Heart right ventricle (tissue), 16 donors: ENCODE measurements at regions not wholly inside any gene's neighbourhood (a gene's known extent, or its start where the extent isn't known, plus 50 kb on each side); places are given as distances from the start of the nearest gene placed in this dataset.

Experiments used
- ATAC-seq, 8 donors: fragments of 200-7000 bp; cut with Tn5 transposase; one replicate each; pipeline ENCODE4 v1.9.1; 2020; ENCODE audit warnings: mild to moderate bottlenecking in 8 of 8, moderate library complexity in 8 of 8, moderate number of reproducible peaks in 1 of 8
- DNase-seq, 2 donors: peaks; one replicate each; pipeline ENCODE4 v3.0.0-alpha.2; 2020
- H3K27ac ChIP-seq, 10 donors: fragments of 200-600 bp; sonication (generic) in 2 of 10; one replicate each; pipeline versions ENCODE4 v1.5.0 to v1.8.0; 2020 to 2022; ENCODE audit warnings: mild to moderate bottlenecking in 3 of 10
- H3K27me3 ChIP-seq, 7 donors: fragments of 200-600 bp; one replicate each; pipeline ENCODE4 v1.8.0; 2021 to 2022; ENCODE audit warnings: mild to moderate bottlenecking in 2 of 7
- H3K36me3 ChIP-seq, 9 donors: fragments of 200-600 bp; sonication (generic) in 1 of 9; one replicate each; pipeline versions ENCODE4 v1.5.0 to v1.8.0; 2020 to 2022; ENCODE audit warnings: mild to moderate bottlenecking in 2 of 9
- H3K4me1 ChIP-seq, 9 donors: fragments of 200-600 bp; sonication (generic) in 1 of 9; one replicate each; pipeline versions ENCODE4 v1.5.0 to v1.8.0; 2020 to 2022; ENCODE audit warnings: mild to moderate bottlenecking in 4 of 9
- H3K4me3 ChIP-seq, 10 donors: fragments of 200-600 bp; sonication (generic) in 2 of 10; one replicate each; pipeline versions ENCODE4 v1.5.0 to v1.8.0; 2020 to 2022; ENCODE audit warnings: mild to moderate bottlenecking in 7 of 10, moderate library complexity in 2 of 10
- H3K9me3 ChIP-seq, 11 donors: fragments of 200-600 bp in 10 of 11; sonication (generic) in 2 of 11; one replicate each; pipeline versions ENCODE4 v1.5.0 to v1.8.0; 2013 to 2022; ENCODE audit warnings: mild to moderate bottlenecking in 2 of 11, control low read depth in 1 of 11, moderate library complexity in 1 of 11
- CTCF ChIP-seq, 9 donors: fragments of 200-600 bp; sonication (generic) in 2 of 9; IDR thresholded peaks; one replicate each; pipeline versions ENCODE4 v1.5.0 to v1.8.0; 2021 to 2022; ENCODE audit warnings: antibody characterized with exemption in 9 of 9, mild to moderate bottlenecking in 5 of 9, moderate library complexity in 1 of 9
- WGBS, 2 donors: extraction: QIAGEN DNeasy Blood & Tissue Kit; methylation state at CpG; one replicate each; pipeline ENCODE4 v1.1.7; 2013; ENCODE audit warnings: inconsistent platforms in 1 of 2; 5-methylcytosine and 5-hydroxymethylcytosine counted together
- intact Hi-C, 10 donors: fragments of 100-400 bp; cut with DNase I; formaldehyde crosslinking; loops; one replicate each; pipeline versions ENCODE4 v1.11.1 to v1.14.2; 2022
- donor health status: Arrhythmogenic right ventricular cardiomyopathy.
- donor health status: ischemic (EF 13 %, LVEDD 7.1; RV severe dilation, severe dysfunction).
- donor health status: healthy with polysubstance abuse.
- donor health status: DM: no; HTN: yes; CAD: no.
- donor health status: DM: no; HTN: no; CAD: no.
- donor health status: ischemic (EF 25% LVEDD 6.9; RV normal size, moderate dysfunction).
- donor health status: ischemic (EF 25% LVEDD 5.7; RV mildly dilated, moderate dysfunction).
- donor health status: healthy.
- donor health status: DM: yes; HTN: yes; CAD: no.
- donor health status: Ischemic cardiomyopathy.
- donor health status: ischemic (EF 35%, LVEDD 5.7; RV mildly dilated, moderate dysfunction).
- donor health status: nonischemic (EF 11% LVEDD 7.7; RV severe dilation, severe dysfunction).
- donor health status: DM: yes; HTN: yes; CAD: no.
- donor health status: PGD.
- donor health status: ischemic (EF 29% LVEDD 5.4; RV normal size, mild dysfunction).
- donor health status: nonischemic (EF 23%, LVEDD 6.1; RV moderate dilation, normal function).

GRCh38 chr6:71481011-71481410 is 192.4 kb downstream of the OGFRL1 start:
- intact Hi-C loops = loop anchor here in 1 of 10 donors (5.0 kb wide), 1 partner anchor 89 kb away; no protein-coding TSS in a partner anchor
- peak in 2 of 8 donors; percentile 20 to 31 for ATAC-seq
- 58 to 69% methylated on average over 1 of the region's 1 CpG for WGBS, 2 donors
- TF ChIP-seq CTCF (IDR thresholded peaks at IDR 0.05) = no peak
- Histone ChIP-seq H3K36me3 (no peaks in the 10 kb centered on the region), H3K27ac (peak overlapping the region in 8 of 10 donors; percentile 10 to 81 (median 69)), H3K27me3 (no peaks in the 10 kb centered on the region), H3K4me1 (peaks cover 0 to 49% (median 36%) of the 10 kb centered on the region in 9 donors), H3K4me3 (no peak overlapping the region), H3K9me3 (no peaks in the 10 kb centered on the region)
- no peak for DNase-seq

GRCh38 chr6:71481801-71482200 is 193.2 kb downstream of the OGFRL1 start:
- no peak overlapping the region for H3K4me3 ChIP-seq
- peaks cover 0 to 49% (median 35%) of the 10 kb centered on the region in 9 donors for H3K4me1 ChIP-seq
- ATAC-seq (no peak), DNase-seq (no peak)
- H3K36me3 ChIP-seq = no peaks in the 10 kb centered on the region
- no peaks in the 10 kb centered on the region for H3K9me3 ChIP-seq
- peak overlapping the region in 4 of 10 donors; percentile 25 to 81 (median 70) for H3K27ac ChIP-seq
- no peak for TF ChIP-seq CTCF (IDR thresholded peaks at IDR 0.05)
- intact Hi-C loops = loop anchor here in 1 of 10 donors (5.0 kb wide), 1 partner anchor 90 kb away; no protein-coding TSS in a partner anchor
- no peaks in the 10 kb centered on the region for H3K27me3 ChIP-seq

- ATAC-seq (no peak), DNase-seq (no peak)
- WGBS, 2 donors = 84 to 91% methylated on average over 2 of the region's 2 CpGs
- Histone ChIP-seq H3K4me3 (no peak overlapping the region), H3K9me3 (no peaks in the 10 kb centered on the region), H3K27me3 (no peaks in the 10 kb centered on the region), H3K27ac (no peak overlapping the region), H3K4me1 (peaks cover 0 to 49% (median 35%) of the 10 kb centered on the region in 9 donors), H3K36me3 (no peaks in the 10 kb centered on the region)
- intact Hi-C loops = loop anchor here in 1 of 10 donors (5.0 kb wide), 1 partner anchor 90 kb away; no protein-coding TSS in a partner anchor
- TF ChIP-seq CTCF (IDR thresholded peaks at IDR 0.05) = peak in 6 of 9 donors; percentile 7 to 48 (median 24)
These were observed 194.1 kb downstream of the OGFRL1 start for GRCh38 chr6:71482742-71483141.

- TF ChIP-seq CTCF (IDR thresholded peaks at IDR 0.05) = no peak
- no peak overlapping the region for H3K4me3 ChIP-seq
- H3K9me3 ChIP-seq = no peaks in the 10 kb centered on the region
- peaks cover 0 to 19% (median 5%) of the 10 kb centered on the region in 9 donors for H3K4me1 ChIP-seq
- H3K36me3 ChIP-seq = no peaks in the 10 kb centered on the region
- no peaks in the 10 kb centered on the region for H3K27me3 ChIP-seq
- ATAC-seq (no peak), DNase-seq (no peak)
- WGBS, 2 donors = 72 to 80% methylated on average over 2 of the region's 2 CpGs
- intact Hi-C loops = no loop called here
- H3K27ac ChIP-seq = no peak overlapping the region
These were observed 197.8 kb downstream of the OGFRL1 start for GRCh38 chr6:71486461-71486860.
